ENCODE measurements at regions not wholly inside any gene's neighbourhood (a gene's known extent, or its start where the extent isn't known, plus 50 kb on each side); places are given as distances from the start of the nearest gene placed in this dataset.

- DNase-seq (ENCODE audit: low spot score in 2 of 2): no peak
- H3K4me3 ChIP-seq: no peak overlapping the region
- H3K36me3 ChIP-seq: no peaks in the 10 kb centered on the region
- TF ChIP-seq, protein P1, sequence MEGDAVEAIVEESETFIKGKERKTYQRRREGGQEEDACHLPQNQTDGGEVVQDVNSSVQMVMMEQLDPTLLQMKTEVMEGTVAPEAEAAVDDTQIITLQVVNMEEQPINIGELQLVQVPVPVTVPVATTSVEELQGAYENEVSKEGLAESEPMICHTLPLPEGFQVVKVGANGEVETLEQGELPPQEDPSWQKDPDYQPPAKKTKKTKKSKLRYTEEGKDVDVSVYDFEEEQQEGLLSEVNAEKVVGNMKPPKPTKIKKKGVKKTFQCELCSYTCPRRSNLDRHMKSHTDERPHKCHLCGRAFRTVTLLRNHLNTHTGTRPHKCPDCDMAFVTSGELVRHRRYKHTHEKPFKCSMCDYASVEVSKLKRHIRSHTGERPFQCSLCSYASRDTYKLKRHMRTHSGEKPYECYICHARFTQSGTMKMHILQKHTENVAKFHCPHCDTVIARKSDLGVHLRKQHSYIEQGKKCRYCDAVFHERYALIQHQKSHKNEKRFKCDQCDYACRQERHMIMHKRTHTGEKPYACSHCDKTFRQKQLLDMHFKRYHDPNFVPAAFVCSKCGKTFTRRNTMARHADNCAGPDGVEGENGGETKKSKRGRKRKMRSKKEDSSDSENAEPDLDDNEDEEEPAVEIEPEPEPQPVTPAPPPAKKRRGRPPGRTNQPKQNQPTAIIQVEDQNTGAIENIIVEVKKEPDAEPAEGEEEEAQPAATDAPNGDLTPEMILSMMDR (IDR thresholded peaks at IDR 0.05): no peak
- TF ChIP-seq EP300 (IDR thresholded peaks at IDR 0.05): no peak
- no peak for TF ChIP-seq POLR2A (IDR thresholded peaks at IDR 0.05)
- H3K27ac ChIP-seq: no peak overlapping the region
- no peaks in the 10 kb centered on the region for H3K4me1 ChIP-seq
- H3K9me3 ChIP-seq: no peaks in the 10 kb centered on the region
- H3K27me3 ChIP-seq: no peaks in the 10 kb centered on the region
- WGBS, 2 donors: 68 to 72% methylated on average over 2 of the region's 2 CpGs
These were observed 95.1 kb downstream of the DKK1 start for GRCh38 chr10:52409195-52409594.

- Histone ChIP-seq H3K27me3 (no peaks in the 10 kb centered on the region), H3K4me1 (no peaks in the 10 kb centered on the region), H3K36me3 (no peaks in the 10 kb centered on the region), H3K27ac (no peak overlapping the region), H3K4me3 (no peak overlapping the region), H3K9me3 (no peaks in the 10 kb centered on the region)
- TF ChIP-seq POLR2A (IDR thresholded peaks at IDR 0.05): no peak
- TF ChIP-seq, protein P1 (IDR thresholded peaks at IDR 0.05): no peak
- no peak for TF ChIP-seq EP300 (IDR thresholded peaks at IDR 0.05)
- no peak for DNase-seq (ENCODE audit: low spot score in 2 of 2)
- WGBS, 2 donors: 57 to 66% methylated on average over 2 of the region's 2 CpGs
These were observed 95.8 kb downstream of the DKK1 start for GRCh38 chr10:52409928-52410327.

DNA sequence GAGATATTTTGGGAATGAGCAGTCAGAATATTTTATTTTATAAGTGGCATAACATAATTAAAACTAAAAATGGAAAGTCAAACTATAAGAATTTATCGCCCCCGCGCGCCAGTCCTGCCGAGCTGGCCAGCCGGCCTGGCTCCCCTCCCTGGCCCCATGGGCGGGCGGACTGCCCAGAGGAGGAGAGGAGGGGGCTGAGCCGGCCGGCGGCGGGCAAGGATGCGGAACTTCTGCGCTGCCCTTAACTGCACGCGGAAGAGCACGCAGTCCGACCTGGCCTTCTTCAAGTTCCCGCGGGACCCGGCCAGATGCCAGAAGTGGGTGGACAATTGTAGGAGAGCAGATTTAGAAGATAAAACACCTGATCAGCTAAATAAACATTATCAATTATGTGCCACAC, 96.8 kb downstream of the DKK1 start:
- whole genome bisulfite sequencing, 2 donors: 72 to 85% methylated on average over 21 of the region's 21 CpGs
- H3K4me3 ChIP-seq: no peak overlapping the region
- TF ChIP-seq, protein P1 (IDR thresholded peaks at IDR 0.05): no peak
- no peak for TF ChIP-seq POLR2A (IDR thresholded peaks at IDR 0.05)
- TF ChIP-seq EP300 (IDR thresholded peaks at IDR 0.05): no peak

DNA sequence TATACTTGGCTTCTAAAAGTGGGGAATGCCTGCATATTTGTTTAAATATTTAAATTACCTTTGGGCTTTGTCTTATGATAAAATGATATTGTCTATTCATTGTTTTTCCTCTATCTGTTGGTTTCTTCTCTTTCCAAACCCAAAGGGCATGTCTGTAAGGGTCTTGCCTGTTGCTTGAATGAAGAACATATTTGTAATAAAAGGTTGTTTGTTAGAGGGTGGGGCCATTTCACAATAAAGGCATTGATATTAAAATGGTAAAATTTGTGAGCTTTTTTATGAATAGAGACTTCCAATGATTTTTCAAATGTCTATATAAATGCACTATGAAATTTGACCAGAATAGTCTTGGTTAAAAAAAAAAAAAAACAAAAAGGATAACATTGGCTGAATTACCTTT, 105.2 kb downstream of the DKK1 start:
- DNase-seq (ENCODE audit: low spot score in 2 of 2): no peak
- H3K4me3 ChIP-seq: no peak overlapping the region
- TF ChIP-seq, protein P1 (IDR thresholded peaks at IDR 0.05): no peak
- no peak for TF ChIP-seq POLR2A (IDR thresholded peaks at IDR 0.05)
- no peak for TF ChIP-seq EP300 (IDR thresholded peaks at IDR 0.05)
- no peaks in the 10 kb centered on the region for H3K4me1 ChIP-seq
- H3K27ac ChIP-seq: no peak overlapping the region
- H3K36me3 ChIP-seq: no peaks in the 10 kb centered on the region
- H3K9me3 ChIP-seq: no peaks in the 10 kb centered on the region
- no peaks in the 10 kb centered on the region for H3K27me3 ChIP-seq

More for the DNA sequence above, 96.8 kb downstream of the DKK1 start:
- no peak for DNase-seq (ENCODE audit: low spot score in 2 of 2)
- Histone ChIP-seq H3K27me3 (no peaks in the 10 kb centered on the region), H3K36me3 (no peaks in the 10 kb centered on the region), H3K9me3 (no peaks in the 10 kb centered on the region), H3K4me1 (no peaks in the 10 kb centered on the region), H3K27ac (no peak overlapping the region)

DNA sequence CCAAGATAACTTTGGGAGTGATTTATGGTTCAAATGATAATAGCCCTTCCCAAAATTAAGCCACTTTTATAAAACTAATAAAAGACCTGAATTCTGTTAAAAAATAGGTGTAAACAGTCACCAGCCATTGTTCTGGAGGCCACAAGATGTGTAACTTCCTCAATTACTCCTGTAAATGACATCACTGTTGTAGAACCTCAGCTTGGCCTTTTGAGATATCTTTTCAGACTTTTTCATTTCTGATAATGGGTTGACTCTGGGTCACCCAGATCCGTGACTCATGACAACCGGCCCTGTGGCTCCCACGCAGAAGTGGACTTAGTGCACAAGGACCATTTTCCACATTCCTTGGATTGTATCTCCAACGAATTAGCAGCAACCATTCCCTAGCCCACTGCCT, 106.6 kb downstream of the DKK1 start:
- H3K27me3 ChIP-seq: no peaks in the 10 kb centered on the region
- no peak overlapping the region for H3K27ac ChIP-seq
- H3K4me1 ChIP-seq: no peaks in the 10 kb centered on the region
- no peak overlapping the region for H3K4me3 ChIP-seq
- H3K36me3 ChIP-seq: no peaks in the 10 kb centered on the region
- no peak for DNase-seq (ENCODE audit: low spot score in 2 of 2)
- no peak for TF ChIP-seq POLR2A (IDR thresholded peaks at IDR 0.05)
- TF ChIP-seq, protein P1 (IDR thresholded peaks at IDR 0.05): no peak
- TF ChIP-seq EP300 (IDR thresholded peaks at IDR 0.05): no peak
- WGBS, 2 donors: 68 to 73% methylated on average over 4 of the region's 4 CpGs
- H3K9me3 ChIP-seq: no peaks in the 10 kb centered on the region
